HepG2 (cell line): ENCODE measurements at regions not wholly inside any gene's neighbourhood (a gene's known extent, or its start where the extent isn't known, plus 50 kb on each side); places are given as distances from the start of the nearest gene placed in this dataset.

Experiments used
- ATAC-seq: fragments of 200-7000 bp; cut with Tn5 transposase; 3 replicates; pipeline ENCODE4 v1.9.1; 2020; ENCODE audit warnings: mild to moderate bottlenecking, moderate library complexity
- BruUV-seq: library from RNA; stranded (reverse); fragments of 400-500 nt; replicated peaks from 2 replicates; lab custom pipeline; 2021; lab: Mats Ljungman, UMichigan
- CTCF ChIA-PET: fragments of 300-600 bp; formaldehyde crosslinking; extraction: SDS; loops from one replicate; lab custom pipeline; 2021; ENCODE audit warnings: low total read pairs, inconsistent platforms, low intra/inter-chr PET ratio; lab: Yijun Ruan, JAX
- POLR2A ChIA-PET: fragments of 350-600 bp; sonication (Branson Sonifier 250); formaldehyde crosslinking; loops from one replicate; lab custom pipeline; 2020; ENCODE audit warnings: antibody characterized with exemption, inconsistent platforms; lab: Yijun Ruan, JAX
- DNase-seq: peaks from one replicate; pipeline ENCODE4 v3.0.0-alpha.2; 2015; ENCODE audit warnings: low spot score
- FAIRE-seq: peaks from 3 replicates; lab custom pipeline; 2011; peaks lifted over from hg19 to GRCh38; lab: Jason Lieb, UNC
- H2AFZ ChIP-seq: one replicate; pipeline ENCODE4 v1.6.1; 2011; ENCODE audit warnings: low read length, inconsistent platforms
- H3K27ac ChIP-seq: fragments of 300-600 bp; 3 replicates; pipeline ENCODE4 v1.8.0; 2011; ENCODE audit warnings: mixed run types, mild to moderate bottlenecking, mixed read lengths, low read length, inconsistent platforms; ENCODE audit not compliant: insufficient read depth; ENCODE audit errors: extremely low read length
- H3K27me3 ChIP-seq, 2 experiments: fragments of 200-600 bp in 1 of 2; 2 replicates in 1 of 2; 3 replicates in 1 of 2; pipeline versions ENCODE4 v1.6.0 to v1.8.0; 2011; ENCODE audit warnings: low read length in 2 of 2, mild to moderate bottlenecking in 2 of 2, moderate library complexity in 2 of 2, inconsistent platforms in 1 of 2; ENCODE audit not compliant: insufficient read depth in 2 of 2, control insufficient read depth in 1 of 2
- H3K36me3 ChIP-seq, 2 experiments: fragments of 200-600 bp in 1 of 2; replicated peaks in 1 of 2; 2 replicates in 1 of 2; 3 replicates in 1 of 2; pipeline versions ENCODE4 v1.5.1 to v1.8.0; 2011; ENCODE audit warnings: low read length in 2 of 2, inconsistent platforms in 1 of 2; ENCODE audit not compliant: insufficient read depth in 2 of 2, control insufficient read depth in 1 of 2
- H3K4me1 ChIP-seq: 2 replicates; pipeline ENCODE4 v1.5.1; 2012; ENCODE audit warnings: low read length, inconsistent platforms; ENCODE audit not compliant: insufficient read depth
- H3K4me2 ChIP-seq: 2 replicates; pipeline ENCODE4 v1.6.0; 2011; ENCODE audit warnings: low read depth, low read length, inconsistent platforms
- H3K4me3 ChIP-seq, 3 experiments: fragments of 200-600 bp in 1 of 3; sonication (generic), shearing (Covaris generic) in 1 of 3; replicated peaks in 1 of 3; 2 replicates each; pipeline ENCODE4 v1.5.1; 2011 to 2016; ENCODE audit warnings: low read length in 3 of 3, inconsistent platforms in 2 of 3, low read depth in 2 of 3, mild to moderate bottlenecking in 2 of 3, control low read depth in 1 of 3, mixed read lengths in 1 of 3; ENCODE audit not compliant: insufficient read depth in 1 of 3
- H3K79me2 ChIP-seq: one replicate; pipeline ENCODE4 v1.6.1; 2011; ENCODE audit warnings: low read length, inconsistent platforms; ENCODE audit not compliant: insufficient read depth
- H3K9ac ChIP-seq: 2 replicates; pipeline ENCODE4 v1.6.0; 2011; ENCODE audit warnings: mild to moderate bottlenecking, low read depth, low read length, inconsistent platforms; ENCODE audit not compliant: insufficient read depth
- H3K9me3 ChIP-seq: 2 replicates; pipeline ENCODE4 v1.5.1; 2012; ENCODE audit warnings: mild to moderate bottlenecking, low read length
- H4K20me1 ChIP-seq: 2 replicates; pipeline ENCODE4 v1.6.0; 2011; ENCODE audit warnings: inconsistent platforms, mild to moderate bottlenecking, low read length, moderate library complexity; ENCODE audit not compliant: insufficient read depth
- ARID2 ChIP-seq: sonication (generic); formaldehyde crosslinking; IDR thresholded peaks from 2 replicates; pipeline ENCODE4 v1.8.1; 2022; ENCODE audit warnings: mild to moderate bottlenecking, missing genetic modification reagents, borderline replicate concordance
- CREB1 ChIP-seq, 2 experiments: fragments of 450-650 bp in 1 of 2; IDR thresholded peaks; 2 replicates each; pipeline ENCODE4 v1.6.1; 2016 to 2017; ENCODE audit warnings: control low read depth in 1 of 2, mild to moderate bottlenecking in 1 of 2, missing compliant biosample characterization in 1 of 2, missing genetic modification characterization in 1 of 2
- MTERF4 ChIP-seq: sonication (generic); formaldehyde crosslinking; IDR thresholded peaks from 2 replicates; pipeline ENCODE4 v1.8.0; 2023; ENCODE audit warnings: mild to moderate bottlenecking, missing genetic modification reagents
- NR1H2 ChIP-seq: sonication (generic); formaldehyde crosslinking; IDR thresholded peaks from 2 replicates; pipeline ENCODE4 v1.8.1; 2022; ENCODE audit warnings: low read depth, missing genetic modification reagents, borderline replicate concordance
- PCBP2 ChIP-seq: fragments of 200-400 bp; formaldehyde crosslinking; optimal IDR thresholded peaks from 2 replicates; pipeline ENCODE3; 2018; ENCODE audit warnings: low read length, low read depth; ENCODE audit not compliant: poor library complexity, severe bottlenecking
- SIX1 ChIP-seq: sonication (generic); formaldehyde crosslinking; IDR thresholded peaks from 2 replicates; pipeline ENCODE4 v1.4.0; 2020; ENCODE audit warnings: missing genetic modification reagents, borderline replicate concordance
- ZNF501 ChIP-seq: sonication (generic); formaldehyde crosslinking; IDR thresholded peaks from 2 replicates; pipeline ENCODE4 v1.5.1; 2020; ENCODE audit warnings: mild to moderate bottlenecking, moderate library complexity, missing genetic modification reagents
- ZNF577 ChIP-seq: sonication (generic); formaldehyde crosslinking; IDR thresholded peaks from 2 replicates; pipeline ENCODE4 v1.4.0; 2020; ENCODE audit warnings: mild to moderate bottlenecking, low read depth, missing genetic modification reagents, borderline replicate concordance
- ZNF75D ChIP-seq: sonication (generic); formaldehyde crosslinking; IDR thresholded peaks from 2 replicates; pipeline ENCODE4 v1.8.1; 2023; ENCODE audit warnings: missing genetic modification reagents, mild to moderate bottlenecking, borderline replicate concordance
- WGBS: methylation state at CpG from one replicate; pipeline ENCODE4 v1.1.6; 2017; ENCODE audit warnings: low lambda C conversion rate; 5-methylcytosine and 5-hydroxymethylcytosine counted together
- in situ Hi-C: cut with HindIII; loops from 2 replicates; pipeline ENCODE4 v1.10.0; 2017; ENCODE audit warnings: low pct_unique_long_range_greater_than_20kb; ENCODE audit not compliant: extremely low pct_ligation_motif_present
- intact Hi-C: fragments of 100-400 bp; cut with micrococcal nuclease; formaldehyde crosslinking; loops from one replicate; pipeline ENCODE4 v1.10.0; 2022; ENCODE audit not compliant: unreplicated experiment

- BruUV-seq: no TSS peak
- Histone ChIP-seq H2AFZ (no peak overlapping the region), H3K9ac (no peak overlapping the region), H3K4me2 (no peak overlapping the region), H3K27me3 (no peaks in the 10 kb centered on the region), H3K79me2 (no peaks in the 10 kb centered on the region), H3K27ac (no peak overlapping the region), H3K4me3 (no peak overlapping the region), H3K4me1 (peaks cover 67% of the 10 kb centered on the region), H3K36me3 (no peaks in the 10 kb centered on the region), H3K9me3 (no peaks in the 10 kb centered on the region), H4K20me1 (no peaks in the 10 kb centered on the region)
- intact Hi-C loops: no loop called here
- ChIA-PET POLR2A (no interaction called here), CTCF (no interaction called here)
- DNase-seq (no peak), ATAC-seq (no peak), FAIRE-seq (no peak)
- 83% methylated on average over 5 of the region's 5 CpGs for WGBS
- TF ChIP-seq PCBP2 (no peak), ZNF501 (CRISPR knock-in tag) (no peak), ZNF577 (CRISPR knock-in tag) (no peak), SIX1 (CRISPR knock-in tag) (no peak), MTERF4 (CRISPR knock-in tag) (no peak), NR1H2 (no peak), ARID2 (CRISPR knock-in tag) (no peak), CREB1 (IDR thresholded peaks at IDR 0.05) (no peak), CREB1 (CRISPR knock-in tag; IDR thresholded peaks at IDR 0.05) (no peak), ZNF75D (CRISPR knock-in tag) (no peak)
- in situ Hi-C loops: no loop called here
Observed at GRCh38 chr6:108766419-108766818, 81.8 kb upstream of the ARMC2 start.
